HFFc6 (cell line): ENCODE measurements at regions not wholly inside any gene's neighbourhood (a gene's known extent, or its start where the extent isn't known, plus 50 kb on each side); places are given as distances from the start of the nearest gene placed in this dataset.

Experiments used
- DNase-seq: peaks from one replicate; pipeline ENCODE4 v3.0.0-alpha.2; 2018
- H3K27ac Mint-ChIP-seq: 2 replicates; pipeline ENCODE4 v1.8.0; 2020; ENCODE audit warnings: mild to moderate bottlenecking, mixed read lengths
- H3K27me3 Mint-ChIP-seq: 2 replicates; pipeline ENCODE4 v1.8.0; 2021; ENCODE audit warnings: mild to moderate bottlenecking, moderate library complexity, mixed read lengths; ENCODE audit not compliant: insufficient read depth
- H3K36me3 Mint-ChIP-seq: 2 replicates; pipeline ENCODE4 v1.8.0; 2021; ENCODE audit warnings: low read depth, mixed read lengths
- H3K4me1 Mint-ChIP-seq: 2 replicates; pipeline ENCODE4 v1.8.0; 2020; ENCODE audit warnings: low read depth, mixed read lengths
- H3K4me3 Mint-ChIP-seq: 2 replicates; pipeline ENCODE4 v1.8.0; 2020; ENCODE audit warnings: mild to moderate bottlenecking, moderate library complexity, mixed read lengths
- H3K9me3 Mint-ChIP-seq: 2 replicates; pipeline ENCODE4 v1.8.0; 2020; ENCODE audit warnings: mild to moderate bottlenecking, mixed read lengths
- CTCF ChIP-seq: fragments of 200-600 bp; sonication (generic); IDR thresholded peaks from 2 replicates; pipeline ENCODE4 v1.5.0; 2021; ENCODE audit warnings: antibody characterized with exemption, mild to moderate bottlenecking

- Mint-ChIP-seq H3K27ac (no peak overlapping the region), H3K4me1 (no peaks in the 10 kb centered on the region), H3K36me3 (no peaks in the 10 kb centered on the region), H3K9me3 (no peaks in the 10 kb centered on the region), H3K27me3 (peaks cover 37% of the 10 kb centered on the region), H3K4me3 (no peak overlapping the region)
- TF ChIP-seq CTCF = no peak
- no peak for DNase-seq
These were observed 96.2 kb downstream of the RCN1 start for GRCh38 chr11:32187111-32187510.

DNA sequence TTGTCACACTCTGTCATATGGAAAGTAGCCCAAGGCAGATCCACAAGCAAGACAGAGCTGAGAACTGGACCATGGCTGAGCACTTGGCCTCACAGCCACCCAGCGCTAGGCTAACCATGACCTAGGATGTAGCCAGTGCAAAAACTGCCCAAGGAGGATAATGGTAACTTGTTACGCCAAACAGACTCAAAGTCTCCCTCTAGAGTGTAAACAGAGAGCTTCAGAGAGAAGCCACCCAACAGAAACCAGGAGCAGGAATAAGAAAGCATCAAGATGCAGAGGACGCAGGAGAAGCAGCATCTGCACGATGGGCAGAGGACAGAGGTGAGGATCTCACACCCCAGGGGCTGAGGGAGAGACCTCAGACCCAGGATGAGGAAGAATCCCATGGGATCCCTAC lies 97.9 kb downstream of the RCN1 start:
- Mint-ChIP-seq H3K9me3 (no peaks in the 10 kb centered on the region), H3K36me3 (no peaks in the 10 kb centered on the region), H3K4me1 (no peaks in the 10 kb centered on the region), H3K4me3 (no peak overlapping the region), H3K27me3 (peaks cover 31% of the 10 kb centered on the region), H3K27ac (no peak overlapping the region)
- TF ChIP-seq CTCF = 0 out of 2 replicates have a peak, but pooled peaks have one; percentile 17
- DNase-seq = no peak

GRCh38 chr11:32196137-32196536 lies 105.3 kb downstream of the RCN1 start:
- TF ChIP-seq CTCF = no peak
- Mint-ChIP-seq H3K27ac (no peak overlapping the region), H3K4me1 (no peaks in the 10 kb centered on the region), H3K27me3 (peaks cover 22% of the 10 kb centered on the region), H3K4me3 (no peak overlapping the region), H3K9me3 (no peaks in the 10 kb centered on the region), H3K36me3 (no peaks in the 10 kb centered on the region)
- no peak for DNase-seq

GRCh38 chr11:32198053-32198452 lies 107.2 kb downstream of the RCN1 start:
- Mint-ChIP-seq H3K4me3 (no peak overlapping the region), H3K9me3 (no peaks in the 10 kb centered on the region), H3K27ac (no peak overlapping the region), H3K27me3 (peaks cover 27% of the 10 kb centered on the region), H3K4me1 (no peaks in the 10 kb centered on the region), H3K36me3 (no peaks in the 10 kb centered on the region)
- DNase-seq = no peak
- no peak for TF ChIP-seq CTCF

DNA sequence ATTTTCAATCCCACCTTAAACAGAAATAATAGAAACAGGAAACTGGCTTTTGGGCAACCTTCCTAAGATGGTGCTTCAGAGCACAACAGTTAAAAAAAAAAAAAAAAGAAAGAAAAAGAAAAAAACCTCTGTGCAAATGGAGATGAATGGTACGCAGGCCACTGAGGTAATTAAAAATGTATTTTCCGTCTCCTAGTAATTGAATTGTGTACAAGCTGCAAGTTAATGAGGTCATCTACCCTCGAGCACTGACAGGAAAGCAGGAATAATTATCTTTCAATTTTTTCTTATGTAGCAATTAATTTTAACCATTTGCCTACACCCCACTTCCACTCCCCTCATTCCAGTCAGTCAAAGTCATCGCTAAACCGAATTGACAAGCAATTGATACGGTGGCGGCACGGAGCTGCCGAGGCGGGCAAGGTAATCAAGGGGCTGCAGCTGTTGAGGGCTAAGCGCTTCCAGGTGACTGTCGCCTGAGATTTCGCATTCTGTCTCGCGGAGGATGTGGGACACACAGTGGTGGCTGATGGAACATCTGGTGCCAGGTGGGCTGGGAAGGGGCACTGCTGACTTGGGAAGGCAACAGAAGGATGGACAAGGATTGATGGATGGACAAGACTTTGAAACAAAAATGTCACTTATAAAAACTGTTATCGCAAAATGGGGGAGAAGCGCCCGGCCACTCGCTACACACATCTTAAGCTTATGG lies 109.4 kb downstream of the RCN1 start:
- Mint-ChIP-seq H3K27ac (no peak overlapping the region), H3K36me3 (no peaks in the 10 kb centered on the region), H3K27me3 (peaks cover 21% of the 10 kb centered on the region), H3K4me3 (no peak overlapping the region), H3K4me1 (no peaks in the 10 kb centered on the region), H3K9me3 (no peaks in the 10 kb centered on the region)
- TF ChIP-seq CTCF = no peak
- DNase-seq = no peak
